ENCODE measurements at regions not wholly inside any gene's neighbourhood (a gene's known extent, or its start where the extent isn't known, plus 50 kb on each side); places are given as distances from the start of the nearest gene placed in this dataset.
A peak's percentile ranks its signal among the peaks of the same experiment; 100 is the strongest.

- no peak for DNase-seq (ENCODE audit: low read depth)
- in situ Hi-C loops (cut with HindIII; ENCODE audit: low pct_unique_long_range_greater_than_20kb, low sequenced_read_pairs) = no loop called here
These were observed 274.9 kb upstream of the ZC3H12C start for GRCh38 chr11:109818290-109818689.

- in situ Hi-C loops (cut with HindIII; ENCODE audit: low pct_unique_long_range_greater_than_20kb, low sequenced_read_pairs) = no loop called here
These were observed 273.8 kb upstream of the ZC3H12C start for GRCh38 chr11:109819410-109819809.

GRCh38 chr11:109821511-109821910, 271.7 kb upstream of the ZC3H12C start:
- no peak for DNase-seq (ENCODE audit: low read depth)
- in situ Hi-C loops (cut with HindIII; ENCODE audit: low pct_unique_long_range_greater_than_20kb, low sequenced_read_pairs) = no loop called here

More at GRCh38 chr11:109819410-109819809, 273.8 kb upstream of the ZC3H12C start:
- DNase-seq (ENCODE audit: low read depth) = peak; percentile 23

- in situ Hi-C loops (cut with HindIII; ENCODE audit: low pct_unique_long_range_greater_than_20kb, low sequenced_read_pairs) = no loop called here
- DNase-seq (ENCODE audit: low read depth) = no peak
These were observed 270.6 kb upstream of the ZC3H12C start for GRCh38 chr11:109822436-109823102.

GRCh38 chr11:109828387-109828786, 264.8 kb upstream of the ZC3H12C start:
- in situ Hi-C loops (cut with HindIII; ENCODE audit: low pct_unique_long_range_greater_than_20kb, low sequenced_read_pairs) = no loop called here
- no peak for DNase-seq (ENCODE audit: low read depth)

GRCh38 chr11:109838026-109838425, 255.2 kb upstream of the ZC3H12C start:
- in situ Hi-C loops (cut with HindIII; ENCODE audit: low pct_unique_long_range_greater_than_20kb, low sequenced_read_pairs) = no loop called here
- no peak for DNase-seq (ENCODE audit: low read depth)

- in situ Hi-C loops (cut with HindIII; ENCODE audit: low pct_unique_long_range_greater_than_20kb, low sequenced_read_pairs) = no loop called here
- DNase-seq (ENCODE audit: low read depth) = no peak
These were observed 247.8 kb upstream of the ZC3H12C start for GRCh38 chr11:109845437-109845836.

- no peak for DNase-seq (ENCODE audit: low read depth)
- in situ Hi-C loops (cut with HindIII; ENCODE audit: low pct_unique_long_range_greater_than_20kb, low sequenced_read_pairs) = no loop called here
These were observed 245.6 kb upstream of the ZC3H12C start for GRCh38 chr11:109847621-109848020.

GRCh38 chr11:109849051-109849450, 244.1 kb upstream of the ZC3H12C start:
- in situ Hi-C loops (cut with HindIII; ENCODE audit: low pct_unique_long_range_greater_than_20kb, low sequenced_read_pairs) = no loop called here
- no peak for DNase-seq (ENCODE audit: low read depth)

GRCh38 chr11:109849946-109850345, 243.2 kb upstream of the ZC3H12C start:
- in situ Hi-C loops (cut with HindIII; ENCODE audit: low pct_unique_long_range_greater_than_20kb, low sequenced_read_pairs) = no loop called here
- DNase-seq (ENCODE audit: low read depth) = no peak

- DNase-seq (ENCODE audit: low read depth) = no peak
- in situ Hi-C loops (cut with HindIII; ENCODE audit: low pct_unique_long_range_greater_than_20kb, low sequenced_read_pairs) = no loop called here
These were observed 241.3 kb upstream of the ZC3H12C start for GRCh38 chr11:109851780-109852390.

- DNase-seq (ENCODE audit: low read depth) = peak; percentile 35
These were observed 239.9 kb upstream of the ZC3H12C start for GRCh38 chr11:109853156-109853776.

GRCh38 chr11:109854731-109855130, 238.5 kb upstream of the ZC3H12C start:
- no peak for DNase-seq (ENCODE audit: low read depth)
- in situ Hi-C loops (cut with HindIII; ENCODE audit: low pct_unique_long_range_greater_than_20kb, low sequenced_read_pairs) = no loop called here

More at GRCh38 chr11:109853156-109853776, 239.9 kb upstream of the ZC3H12C start:
- in situ Hi-C loops (cut with HindIII; ENCODE audit: low pct_unique_long_range_greater_than_20kb, low sequenced_read_pairs) = no loop called here

- in situ Hi-C loops (cut with HindIII; ENCODE audit: low pct_unique_long_range_greater_than_20kb, low sequenced_read_pairs) = no loop called here
- no peak for DNase-seq (ENCODE audit: low read depth)
These were observed 236.3 kb upstream of the ZC3H12C start for GRCh38 chr11:109856928-109857327.

- no peak for DNase-seq (ENCODE audit: low read depth)
- in situ Hi-C loops (cut with HindIII; ENCODE audit: low pct_unique_long_range_greater_than_20kb, low sequenced_read_pairs) = no loop called here
These were observed 235.6 kb upstream of the ZC3H12C start for GRCh38 chr11:109857637-109858036.

GRCh38 chr11:109858152-109858551, 235.0 kb upstream of the ZC3H12C start:
- DNase-seq (ENCODE audit: low read depth) = no peak
- in situ Hi-C loops (cut with HindIII; ENCODE audit: low pct_unique_long_range_greater_than_20kb, low sequenced_read_pairs) = no loop called here

GRCh38 chr11:109859045-109859724, 234.0 kb upstream of the ZC3H12C start:
- DNase-seq (ENCODE audit: low read depth) = peak; percentile 53
- in situ Hi-C loops (cut with HindIII; ENCODE audit: low pct_unique_long_range_greater_than_20kb, low sequenced_read_pairs) = no loop called here

GRCh38 chr11:109862835-109863234, 230.4 kb upstream of the ZC3H12C start:
- in situ Hi-C loops (cut with HindIII; ENCODE audit: low pct_unique_long_range_greater_than_20kb, low sequenced_read_pairs) = no loop called here
- no peak for DNase-seq (ENCODE audit: low read depth)

GRCh38 chr11:109864151-109864661, 229.0 kb upstream of the ZC3H12C start:
- in situ Hi-C loops (cut with HindIII; ENCODE audit: low pct_unique_long_range_greater_than_20kb, low sequenced_read_pairs) = no loop called here
- peak; percentile 57 for DNase-seq (ENCODE audit: low read depth)
